Thyroid gland (tissue), 4 donors: ENCODE measurements at regions not wholly inside any gene's neighbourhood (a gene's known extent, or its start where the extent isn't known, plus 50 kb on each side); places are given as distances from the start of the nearest gene placed in this dataset.
"Not testable (repeated sequence)": the region's sequence is repeated elsewhere in the genome, so short reads cannot be mapped to it uniquely, and the experiment has no call there.

Source experiments
- DNase-seq, 2 donors: peaks; one replicate each; pipeline ENCODE4 v3.0.0-alpha.2; 2019
- H3K27ac ChIP-seq, 3 donors: fragments of 200-600 bp; sonication (generic); 1 replicate in 2 of 3; 2 replicates in 1 of 3; pipeline ENCODE4 v1.5.1; 2016 to 2019; ENCODE audit warnings: mild to moderate bottlenecking in 1 of 3, moderate library complexity in 1 of 3
- H3K27me3 ChIP-seq: fragments of 200-600 bp; sonication (generic); one replicate; pipeline ENCODE4 v1.5.1; 2019
- H3K36me3 ChIP-seq, 2 donors: fragments of 200-600 bp; sonication (generic); one replicate each; pipeline ENCODE4 v1.5.1; 2016 to 2019
- H3K4me1 ChIP-seq, 2 donors: fragments of 200-600 bp; sonication (generic); one replicate each; pipeline ENCODE4 v1.5.1; 2017 to 2019
- H3K4me3 ChIP-seq, 3 donors: fragments of 200-600 bp; sonication (generic); replicated peaks in 1 of 3; 1 replicate in 2 of 3; 2 replicates in 1 of 3; pipeline ENCODE4 v1.5.1; 2016; ENCODE audit warnings: mild to moderate bottlenecking in 1 of 3
- H3K9me3 ChIP-seq: fragments of 200-600 bp; sonication (generic); one replicate; pipeline ENCODE4 v1.5.1; 2017
- CTCF ChIP-seq, 6 experiments: fragments of 200-600 bp in 3 of 6; fragments of 450-650 bp in 3 of 6; sonication (generic) in 3 of 6; IDR thresholded peaks; one replicate each; pipeline ENCODE4 v1.5.1; 2016 to 2019; ENCODE audit warnings: antibody characterized with exemption in 6 of 6, mild to moderate bottlenecking in 2 of 6, inconsistent platforms in 1 of 6, moderate library complexity in 1 of 6
- POLR2A ChIP-seq, 2 donors: fragments of 450-650 bp; IDR thresholded peaks; one replicate each; pipeline ENCODE4 v1.6.1; 2017; ENCODE audit warnings: antibody characterized with exemption in 2 of 2, mild to moderate bottlenecking in 2 of 2, moderate library complexity in 1 of 2
- WGBS, 2 donors: methylation state at CpG; one replicate each; pipeline ENCODE4 v1.1.5; 2017; 5-methylcytosine and 5-hydroxymethylcytosine counted together
- intact Hi-C: fragments of 100-400 bp; cut with DNase I; formaldehyde crosslinking; loops from one replicate; pipeline ENCODE4 v1.15.1; 2023

DNA sequence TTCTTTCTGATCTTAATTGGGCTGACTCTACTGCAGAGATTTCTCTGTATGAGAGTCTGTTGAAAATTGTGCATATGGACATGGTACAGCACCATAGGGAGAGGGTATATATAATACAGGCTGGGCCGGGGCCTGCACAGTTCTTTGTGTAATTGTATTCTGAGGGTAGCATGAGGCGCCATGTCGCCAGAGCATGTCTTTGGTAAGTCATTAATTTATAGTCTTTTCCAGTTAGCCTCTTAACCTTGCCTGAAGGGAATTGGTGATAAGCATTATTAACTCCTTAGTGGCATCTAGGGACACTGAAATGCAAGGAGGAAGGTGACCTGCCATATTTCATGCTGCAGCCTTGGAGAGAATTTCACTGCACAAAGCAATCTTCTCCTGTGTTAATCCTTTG, 569.9 kb downstream of the TMTC2 start:
- Histone ChIP-seq H3K36me3 (no peaks in the 10 kb centered on the region), H3K9me3 (no peaks in the 10 kb centered on the region), H3K27me3 (no peaks in the 10 kb centered on the region), H3K4me3 (no peak overlapping the region), H3K27ac (no peak overlapping the region), H3K4me1 (no peaks in the 10 kb centered on the region)
- intact Hi-C loops: no loop called here
- WGBS, 2 donors: 89 to 95% methylated on average over 3 of the region's 3 CpGs
- TF ChIP-seq CTCF (IDR thresholded peaks at IDR 0.05) (no peak), POLR2A (IDR thresholded peaks at IDR 0.05) (no peak)
- no peak for DNase-seq

- H3K27ac ChIP-seq: no peak overlapping the region
- H3K9me3 ChIP-seq: no peaks in the 10 kb centered on the region
- H3K4me3 ChIP-seq: no peak overlapping the region
- WGBS, 2 donors: 94 to 95% methylated on average over 1 of the region's 1 CpG
- DNase-seq: no peak
- TF ChIP-seq CTCF (IDR thresholded peaks at IDR 0.05) (no peak), POLR2A (IDR thresholded peaks at IDR 0.05) (no peak)
- no peaks in the 10 kb centered on the region for H3K4me1 ChIP-seq
- H3K27me3 ChIP-seq: no peaks in the 10 kb centered on the region
- intact Hi-C loops: no loop called here
- H3K36me3 ChIP-seq: no peaks in the 10 kb centered on the region
Observed at GRCh38 chr12:83250866-83251265, 564.2 kb downstream of the TMTC2 start.

DNA sequence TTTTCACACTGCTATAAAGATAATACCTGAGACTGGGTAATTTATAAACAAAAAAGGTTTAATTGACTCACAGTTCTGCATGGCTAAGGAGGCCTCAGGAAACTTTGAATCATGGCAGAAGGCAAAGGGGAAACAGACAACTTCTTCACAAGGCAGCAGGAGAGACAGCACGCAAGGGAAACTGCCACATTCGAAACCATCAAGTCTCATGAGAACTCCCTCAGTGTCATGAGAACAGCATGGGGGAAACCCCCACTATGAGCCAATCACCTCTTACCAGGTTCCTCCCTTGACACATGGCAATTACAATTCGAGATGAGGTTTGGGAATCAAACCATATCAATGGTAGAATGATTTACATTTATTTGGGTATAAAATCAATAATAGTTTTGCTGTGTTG, 558.5 kb downstream of the TMTC2 start:
- DNase-seq: no peak
- 93 to 94% methylated on average over 3 of the region's 3 CpGs for WGBS, 2 donors
- Histone ChIP-seq H3K9me3 (no peaks in the 10 kb centered on the region), H3K4me1 (no peaks in the 10 kb centered on the region), H3K27ac (no peak overlapping the region), H3K36me3 (no peaks in the 10 kb centered on the region), H3K27me3 (no peaks in the 10 kb centered on the region), H3K4me3 (no peak overlapping the region)
- TF ChIP-seq POLR2A (IDR thresholded peaks at IDR 0.05) (no peak), CTCF (IDR thresholded peaks at IDR 0.05) (no peak)
- intact Hi-C loops: no loop called here

DNA sequence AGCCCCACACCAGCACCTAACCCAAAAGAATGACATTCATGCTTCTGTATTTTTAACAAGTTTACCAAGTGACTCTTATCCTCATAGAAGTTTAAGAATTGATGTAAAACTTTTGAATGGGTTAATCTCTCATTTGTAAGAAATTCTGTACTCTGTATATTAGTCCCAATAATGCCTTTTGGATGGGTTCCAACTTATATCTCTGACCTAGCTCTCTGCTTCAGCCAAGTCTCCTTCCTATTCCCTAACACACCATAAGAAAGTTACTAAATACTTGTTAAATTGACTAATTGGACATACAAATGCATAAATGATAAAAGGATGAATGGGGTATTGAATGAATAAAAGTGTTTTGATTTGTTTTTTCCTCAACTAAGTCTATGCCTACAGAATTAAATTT, 557.3 kb downstream of the TMTC2 start:
- TF ChIP-seq CTCF (IDR thresholded peaks at IDR 0.05) (no peak), POLR2A (IDR thresholded peaks at IDR 0.05) (no peak)
- H3K9me3 ChIP-seq: no peaks in the 10 kb centered on the region
- intact Hi-C loops: no loop called here
- H3K4me3 ChIP-seq: no peak overlapping the region
- DNase-seq: no peak
- no peaks in the 10 kb centered on the region for H3K27me3 ChIP-seq
- H3K4me1 ChIP-seq: no peaks in the 10 kb centered on the region
- no peaks in the 10 kb centered on the region for H3K36me3 ChIP-seq
- no peak overlapping the region for H3K27ac ChIP-seq

- DNase-seq, intact Hi-C loops, H3K9me3 ChIP-seq, H3K27me3 ChIP-seq, H3K27ac ChIP-seq, H3K36me3 ChIP-seq, H3K4me1 ChIP-seq, H3K4me3 ChIP-seq: not testable (repeated sequence)
Observed at GRCh38 chr12:83233987-83234386, 547.3 kb downstream of the TMTC2 start.

DNA sequence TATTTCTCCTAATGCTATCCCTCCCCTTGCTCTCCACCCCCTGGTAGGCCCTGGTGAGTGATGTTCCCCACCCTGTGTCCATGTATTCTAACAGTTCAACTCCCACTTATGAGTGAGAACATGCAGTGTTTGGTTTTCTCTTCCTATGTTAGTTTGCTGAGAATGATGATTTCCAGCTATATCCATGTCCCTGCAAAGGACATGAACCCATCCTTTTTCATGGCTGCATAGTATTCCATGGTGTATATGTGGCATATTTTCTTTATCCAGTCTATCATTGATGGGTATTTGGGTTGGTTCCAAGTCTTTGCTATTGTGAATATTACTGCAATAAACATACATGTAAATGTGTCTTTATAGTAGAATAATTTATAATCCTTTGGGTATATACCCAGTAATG, 540.3 kb downstream of the TMTC2 start:
- H3K9me3 ChIP-seq, intact Hi-C loops, H3K27me3 ChIP-seq, H3K27ac ChIP-seq, H3K4me1 ChIP-seq, DNase-seq, H3K4me3 ChIP-seq, H3K36me3 ChIP-seq: not testable (repeated sequence)
